ENCODE measurements at regions not wholly inside any gene's neighbourhood (a gene's known extent, or its start where the extent isn't known, plus 50 kb on each side); places are given as distances from the start of the nearest gene placed in this dataset.

- no peak for DNase-seq (ENCODE audit: low read depth in 2 of 2)
Observed at GRCh38 chr2:150019063-150019462, 431.5 kb upstream of the MMADHC start.

- DNase-seq (ENCODE audit: low read depth in 2 of 2) = peak in 1 of 2 donors; percentile 47
Observed at GRCh38 chr2:150012986-150013385, 425.4 kb upstream of the MMADHC start.

GRCh38 chr2:150011161-150011730 is 423.7 kb upstream of the MMADHC start:
- no peak for DNase-seq (ENCODE audit: low read depth in 2 of 2)

- no peak for DNase-seq (ENCODE audit: low read depth in 2 of 2)
Observed at GRCh38 chr2:150008901-150009300, 421.3 kb upstream of the MMADHC start.

- no peak for DNase-seq (ENCODE audit: low read depth in 2 of 2)
Observed at GRCh38 chr2:150007815-150008430, 420.3 kb upstream of the MMADHC start.

GRCh38 chr2:150006591-150006990 is 419.0 kb upstream of the MMADHC start:
- DNase-seq (ENCODE audit: low read depth in 2 of 2) = no peak

- no peak for DNase-seq (ENCODE audit: low read depth in 2 of 2)
Observed at GRCh38 chr2:150003544-150003943, 416.0 kb upstream of the MMADHC start.

- no peak for DNase-seq (ENCODE audit: low read depth in 2 of 2)
Observed at GRCh38 chr2:150001788-150002187, 414.2 kb upstream of the MMADHC start.

GRCh38 chr2:149996901-149997300 is 409.3 kb upstream of the MMADHC start:
- no peak for DNase-seq (ENCODE audit: low read depth in 2 of 2)

- no peak for DNase-seq (ENCODE audit: low read depth in 2 of 2)
Observed at GRCh38 chr2:149994057-149994728, 406.6 kb upstream of the MMADHC start.

- DNase-seq (ENCODE audit: low read depth in 2 of 2) = no peak
Observed at GRCh38 chr2:149993316-149993715, 405.7 kb upstream of the MMADHC start.

- no peak for DNase-seq (ENCODE audit: low read depth in 2 of 2)
Observed at GRCh38 chr2:149991576-149991975, 404.0 kb upstream of the MMADHC start.

- no peak for DNase-seq (ENCODE audit: low read depth in 2 of 2)
Observed at GRCh38 chr2:149990965-149991364, 403.4 kb upstream of the MMADHC start.

GRCh38 chr2:149989447-149990063 is 402.0 kb upstream of the MMADHC start:
- DNase-seq (ENCODE audit: low read depth in 2 of 2) = peak; percentile 65 to 85

GRCh38 chr2:149988361-149988760 is 400.8 kb upstream of the MMADHC start:
- DNase-seq (ENCODE audit: low read depth in 2 of 2) = no peak

GRCh38 chr2:149986861-149987260 is 399.3 kb upstream of the MMADHC start:
- DNase-seq (ENCODE audit: low read depth in 2 of 2) = no peak

- DNase-seq (ENCODE audit: low read depth in 2 of 2) = no peak
Observed at GRCh38 chr2:149984311-149984710, 396.7 kb upstream of the MMADHC start.

GRCh38 chr2:149972066-149972465 is 384.5 kb upstream of the MMADHC start:
- no peak for DNase-seq (ENCODE audit: low read depth in 2 of 2)

- peak in 1 of 2 donors; percentile 3 for DNase-seq (ENCODE audit: low read depth in 2 of 2)
Observed at GRCh38 chr2:149954981-149955600, 367.5 kb upstream of the MMADHC start.

- no peak for DNase-seq (ENCODE audit: low read depth in 2 of 2)
Observed at GRCh38 chr2:149953627-149954026, 366.1 kb upstream of the MMADHC start.

- no peak for DNase-seq (ENCODE audit: low read depth in 2 of 2)
Observed at GRCh38 chr2:149931486-149931885, 343.9 kb upstream of the MMADHC start.

- no peak for DNase-seq (ENCODE audit: low read depth in 2 of 2)
Observed at GRCh38 chr2:149928011-149928410, 340.4 kb upstream of the MMADHC start.
